HEK293 (cell line): ENCODE measurements at regions not wholly inside any gene's neighbourhood (a gene's known extent, or its start where the extent isn't known, plus 50 kb on each side); places are given as distances from the start of the nearest gene placed in this dataset.

ENCODE experiments used
- CTCF ChIA-PET: fragments of 350-600 bp; formaldehyde crosslinking; extraction: SDS; loops from one replicate; lab custom pipeline; 2021; ENCODE audit warnings: antibody characterized with exemption; lab: Yijun Ruan, JAX
- POLR2A ChIA-PET: fragments of 300-600 bp; formaldehyde crosslinking; extraction: SDS; loops from one replicate; lab custom pipeline; 2020; ENCODE audit warnings: antibody characterized with exemption, inconsistent platforms; lab: Yijun Ruan, JAX
- H3K27ac ChIP-seq: fragments of 200-500 bp; sonication (Bioruptor generic); 2 replicates; pipeline ENCODE4 v1.5.1; 2014; ENCODE audit warnings: low read depth, low read length, control low read depth, inconsistent platforms; ENCODE audit errors: extremely low read depth
- H3K36me3 ChIP-seq, 2 experiments: fragments of 200-500 bp in 1 of 2; sonication (Bioruptor generic) in 1 of 2; 1 replicate in 1 of 2; 2 replicates in 1 of 2; pipeline ENCODE4 v1.5.1; 2014 to 2017; ENCODE audit warnings: inconsistent platforms in 2 of 2, low read length in 2 of 2; ENCODE audit not compliant: control insufficient read depth in 2 of 2, insufficient read depth in 1 of 2
- H3K4me1 ChIP-seq: fragments of 200-500 bp; sonication (Bioruptor generic); 2 replicates; pipeline ENCODE4 v1.5.1; 2014; ENCODE audit warnings: mild to moderate bottlenecking, low read length, inconsistent platforms; ENCODE audit not compliant: control insufficient read depth, insufficient read depth
- H3K4me3 ChIP-seq: 2 replicates; pipeline ENCODE4 v1.5.1; 2011; ENCODE audit warnings: low read depth, mild to moderate bottlenecking, control low read depth, low read length, moderate library complexity
- H3K9me3 ChIP-seq: fragments of 200-500 bp; sonication (Bioruptor generic); 2 replicates; pipeline ENCODE4 v1.5.1; 2014; ENCODE audit warnings: low read depth, low read length, inconsistent platforms; ENCODE audit not compliant: control insufficient read depth, insufficient read depth
- BCL11B ChIP-seq: fragments of 450-650 bp; formaldehyde crosslinking; IDR thresholded peaks from 2 replicates; pipeline ENCODE4 v1.5.1; 2016; ENCODE audit warnings: low read depth, missing biosample characterization, missing genetic modification characterization
- GLIS1 ChIP-seq: fragments of 450-650 bp; formaldehyde crosslinking; IDR thresholded peaks from 2 replicates; pipeline ENCODE4 v1.5.1; 2016; ENCODE audit warnings: missing biosample characterization, missing genetic modification characterization
- IKZF3 ChIP-seq: fragments of 450-650 bp; IDR thresholded peaks from 2 replicates; pipeline ENCODE4 v1.5.0; 2018; ENCODE audit warnings: missing biosample characterization, mild to moderate bottlenecking, missing genetic modification characterization, moderate library complexity
- KLF1 ChIP-seq: fragments of 450-650 bp; formaldehyde crosslinking; IDR thresholded peaks from 2 replicates; pipeline ENCODE4 v1.5.1; 2016; ENCODE audit warnings: missing biosample characterization, missing genetic modification characterization
- REPIN1 ChIP-seq: fragments of 450-650 bp; formaldehyde crosslinking; IDR thresholded peaks from 2 replicates; pipeline ENCODE4 v1.5.1; 2017; ENCODE audit warnings: missing biosample characterization, missing genetic modification characterization, low read depth
- SETDB1 ChIP-seq: IDR thresholded peaks from one replicate; pipeline ENCODE4 v1.6.1; 2017; ENCODE audit warnings: mild to moderate bottlenecking, low read length, moderate library complexity, mixed read lengths; ENCODE audit not compliant: insufficient read length
- ZBTB6 ChIP-seq: fragments of 450-650 bp; formaldehyde crosslinking; IDR thresholded peaks from 2 replicates; pipeline ENCODE4 v1.5.1; 2017; ENCODE audit warnings: missing biosample characterization, missing genetic modification characterization
- ZNF140 ChIP-seq: fragments of 450-650 bp; formaldehyde crosslinking; IDR thresholded peaks from 2 replicates; pipeline ENCODE4 v1.5.1; 2016; ENCODE audit warnings: missing biosample characterization, missing genetic modification characterization
- ZNF19 ChIP-seq: fragments of 450-650 bp; formaldehyde crosslinking; IDR thresholded peaks from 2 replicates; pipeline ENCODE4; 2016; ENCODE audit warnings: missing biosample characterization, missing genetic modification characterization, low read depth
- ZNF221 ChIP-seq: fragments of 450-650 bp; formaldehyde crosslinking; IDR thresholded peaks from 2 replicates; pipeline ENCODE4 v1.5.1; 2017; ENCODE audit warnings: missing biosample characterization, missing genetic modification characterization, borderline replicate concordance
- ZNF292 ChIP-seq: fragments of 450-650 bp; formaldehyde crosslinking; IDR thresholded peaks from 2 replicates; pipeline ENCODE4 v1.5.1; 2016; ENCODE audit warnings: low read depth, missing biosample characterization, missing genetic modification characterization, borderline replicate concordance
- ZNF302 ChIP-seq: fragments of 450-650 bp; formaldehyde crosslinking; IDR thresholded peaks from 2 replicates; pipeline ENCODE4 v1.5.1; 2016; ENCODE audit warnings: missing biosample characterization, missing genetic modification characterization, low read depth
- ZNF324 ChIP-seq: fragments of 450-650 bp; formaldehyde crosslinking; IDR thresholded peaks from 2 replicates; pipeline ENCODE4 v1.5.1; 2016; ENCODE audit warnings: missing biosample characterization, missing genetic modification characterization
- ZNF354C ChIP-seq: fragments of 450-650 bp; formaldehyde crosslinking; IDR thresholded peaks from 2 replicates; pipeline ENCODE4 v1.5.1; 2016; ENCODE audit warnings: missing biosample characterization, missing genetic modification characterization, low read depth, borderline replicate concordance
- ZNF398 ChIP-seq: fragments of 450-650 bp; formaldehyde crosslinking; IDR thresholded peaks from 2 replicates; pipeline ENCODE4 v1.5.1; 2017; ENCODE audit warnings: missing biosample characterization, missing genetic modification characterization
- ZNF48 ChIP-seq: fragments of 450-650 bp; formaldehyde crosslinking; IDR thresholded peaks from 2 replicates; pipeline ENCODE4 v1.5.1; 2016; ENCODE audit warnings: missing biosample characterization, missing genetic modification characterization
- ZNF529 ChIP-seq: fragments of 450-650 bp; formaldehyde crosslinking; IDR thresholded peaks from 2 replicates; pipeline ENCODE4 v1.5.1; 2017; ENCODE audit warnings: missing genetic modification characterization, missing biosample characterization; ENCODE audit not compliant: insufficient replicate concordance
- ZNF544 ChIP-seq: fragments of 450-650 bp; formaldehyde crosslinking; IDR thresholded peaks from 2 replicates; pipeline ENCODE4 v1.5.0; 2017; ENCODE audit warnings: missing biosample characterization, missing genetic modification characterization
- ZNF561 ChIP-seq: fragments of 450-650 bp; IDR thresholded peaks from 2 replicates; pipeline ENCODE4 v1.5.1; 2018; ENCODE audit warnings: missing biosample characterization, missing genetic modification characterization, borderline replicate concordance
- ZNF639 ChIP-seq: fragments of 450-650 bp; formaldehyde crosslinking; IDR thresholded peaks from 2 replicates; pipeline ENCODE4 v1.5.1; 2016; ENCODE audit warnings: missing biosample characterization, missing genetic modification characterization
- ZNF776 ChIP-seq: fragments of 450-650 bp; formaldehyde crosslinking; IDR thresholded peaks from 2 replicates; pipeline ENCODE4 v1.5.0; 2017; ENCODE audit warnings: missing biosample characterization, missing genetic modification characterization, borderline replicate concordance
- ZNF777 ChIP-seq: fragments of 450-650 bp; formaldehyde crosslinking; IDR thresholded peaks from 2 replicates; pipeline ENCODE4 v1.5.1; 2017; ENCODE audit warnings: missing biosample characterization, missing genetic modification characterization, borderline replicate concordance
- ZSCAN5A ChIP-seq: fragments of 450-650 bp; formaldehyde crosslinking; IDR thresholded peaks from 2 replicates; pipeline ENCODE4 v1.5.1; 2016; ENCODE audit warnings: missing biosample characterization, missing genetic modification characterization
- TF ChIP-seq, protein P1 (sequence below): fragments of 450-650 bp; formaldehyde crosslinking; IDR thresholded peaks from 2 replicates; pipeline ENCODE4 v1.5.1; 2016; ENCODE audit warnings: missing biosample characterization, missing genetic modification characterization
- TF ChIP-seq, protein P2 (sequence below): fragments of 450-650 bp; formaldehyde crosslinking; IDR thresholded peaks from 2 replicates; pipeline ENCODE4; 2016; ENCODE audit warnings: missing biosample characterization, missing genetic modification characterization
- TF ChIP-seq, protein P3 (sequence below): fragments of 450-650 bp; formaldehyde crosslinking; IDR thresholded peaks from 2 replicates; pipeline ENCODE4 v1.5.1; 2016; ENCODE audit warnings: missing biosample characterization, missing genetic modification characterization
- TF ChIP-seq, protein P4 (sequence below): fragments of 450-650 bp; IDR thresholded peaks from 2 replicates; pipeline ENCODE4 v1.5.1; 2018; ENCODE audit warnings: missing biosample characterization, missing genetic modification characterization

- Histone ChIP-seq H3K27ac (no peak overlapping the region), H3K36me3 (no peaks in the 10 kb centered on the region), H3K4me1 (no peaks in the 10 kb centered on the region), H3K9me3 (no peaks in the 10 kb centered on the region), H3K4me3 (peak overlapping the region; percentile 23)
- POLR2A ChIA-PET = interaction anchor here (1.1 kb wide), 1 partner anchor 549 kb away, joined by 7 read pairs; no protein-coding TSS in a partner anchor
- CTCF ChIA-PET = no interaction called here
- no peak for TF ChIP-seq ZNF140 (tag by site-specific recombination)
- TF ChIP-seq ZNF19 (tag by site-specific recombination) = no peak
- peak; percentile 97 for TF ChIP-seq ZNF639
- no peak for TF ChIP-seq KLF1 (tag by site-specific recombination)
- peak; percentile 94 for TF ChIP-seq ZNF324 (tag by site-specific recombination)
- TF ChIP-seq ZNF776 = no peak
- TF ChIP-seq ZNF354C (tag by site-specific recombination) = 0 out of 2 replicates have a peak, but pooled peaks have one; percentile 5
- TF ChIP-seq ZNF302 (tag by site-specific recombination) = no peak
- TF ChIP-seq ZNF561 (tag by site-specific recombination) = peak; percentile 98
- TF ChIP-seq ZNF221 (tag by site-specific recombination) = no peak
- TF ChIP-seq, protein P1, sequence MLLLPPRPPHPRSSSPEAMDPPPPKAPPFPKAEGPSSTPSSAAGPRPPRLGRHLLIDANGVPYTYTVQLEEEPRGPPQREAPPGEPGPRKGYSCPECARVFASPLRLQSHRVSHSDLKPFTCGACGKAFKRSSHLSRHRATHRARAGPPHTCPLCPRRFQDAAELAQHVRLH (tag by site-specific recombination) = no peak
- TF ChIP-seq ZNF777 (tag by site-specific recombination) = no peak
- TF ChIP-seq IKZF3 (tag by site-specific recombination) = peak; percentile 99
- TF ChIP-seq, protein P2, sequence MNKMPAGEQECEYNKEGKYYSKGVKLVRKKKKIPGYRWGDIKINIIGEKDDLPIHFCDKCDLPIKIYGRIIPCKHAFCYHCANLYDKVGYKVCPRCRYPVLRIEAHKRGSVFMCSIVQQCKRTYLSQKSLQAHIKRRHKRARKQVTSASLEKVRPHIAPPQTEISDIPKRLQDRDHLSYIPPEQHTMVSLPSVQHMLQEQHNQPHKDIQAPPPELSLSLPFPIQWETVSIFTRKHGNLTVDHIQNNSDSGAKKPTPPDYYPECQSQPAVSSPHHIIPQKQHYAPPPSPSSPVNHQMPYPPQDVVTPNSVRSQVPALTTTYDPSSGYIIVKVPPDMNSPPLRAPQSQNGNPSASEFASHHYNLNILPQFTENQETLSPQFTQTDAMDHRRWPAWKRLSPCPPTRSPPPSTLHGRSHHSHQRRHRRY = no peak
- no peak for TF ChIP-seq ZNF292
- TF ChIP-seq ZNF529 (tag by site-specific recombination) = peak; percentile 63
- TF ChIP-seq, protein P3, sequence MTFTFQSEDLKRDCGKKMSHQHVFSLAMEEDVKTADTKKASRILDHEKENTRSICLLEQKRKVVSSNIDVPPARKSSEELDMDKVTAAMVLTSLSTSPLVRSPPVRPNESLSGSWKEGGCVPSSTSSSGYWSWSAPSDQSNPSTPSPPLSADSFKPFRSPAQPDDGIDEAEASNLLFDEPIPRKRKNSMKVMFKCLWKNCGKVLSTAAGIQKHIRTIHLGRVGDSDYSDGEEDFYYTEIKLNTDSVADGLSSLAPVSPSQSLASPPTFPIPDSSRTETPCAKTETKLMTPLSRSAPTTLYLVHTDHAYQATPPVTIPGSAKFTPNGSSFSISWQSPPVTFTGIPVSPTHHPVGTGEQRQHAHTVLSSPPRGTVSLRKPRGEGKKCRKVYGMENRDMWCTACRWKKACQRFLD (tag by site-specific recombination) = no peak
- TF ChIP-seq ZNF544 = no peak
- TF ChIP-seq GLIS1 (tag by site-specific recombination) = peak; percentile 99
- no peak; the same call in 1 of the 2 replicates for TF ChIP-seq ZSCAN5A (tag by site-specific recombination)
- TF ChIP-seq BCL11B (tag by site-specific recombination) = peak; percentile 97
- TF ChIP-seq ZNF48 (tag by site-specific recombination) = no peak
- no peak for TF ChIP-seq ZNF398 (tag by site-specific recombination)
- no peak for TF ChIP-seq REPIN1
- peak; percentile 56 for TF ChIP-seq SETDB1
- no peak for TF ChIP-seq ZBTB6 (tag by site-specific recombination)
- TF ChIP-seq, protein P4, sequence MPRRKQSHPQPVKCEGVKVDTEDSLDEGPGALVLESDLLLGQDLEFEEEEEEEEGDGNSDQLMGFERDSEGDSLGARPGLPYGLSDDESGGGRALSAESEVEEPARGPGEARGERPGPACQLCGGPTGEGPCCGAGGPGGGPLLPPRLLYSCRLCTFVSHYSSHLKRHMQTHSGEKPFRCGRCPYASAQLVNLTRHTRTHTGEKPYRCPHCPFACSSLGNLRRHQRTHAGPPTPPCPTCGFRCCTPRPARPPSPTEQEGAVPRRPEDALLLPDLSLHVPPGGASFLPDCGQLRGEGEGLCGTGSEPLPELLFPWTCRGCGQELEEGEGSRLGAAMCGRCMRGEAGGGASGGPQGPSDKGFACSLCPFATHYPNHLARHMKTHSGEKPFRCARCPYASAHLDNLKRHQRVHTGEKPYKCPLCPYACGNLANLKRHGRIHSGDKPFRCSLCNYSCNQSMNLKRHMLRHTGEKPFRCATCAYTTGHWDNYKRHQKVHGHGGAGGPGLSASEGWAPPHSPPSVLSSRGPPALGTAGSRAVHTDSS (tag by site-specific recombination) = 0 out of 2 replicates have a peak, but pooled peaks have one; percentile 31
Measured at GRCh38 chr13:87123987-87124784, 547.0 kb upstream of the SLITRK5 start.
